BE2C (cell line): ENCODE measurements at regions not wholly inside any gene's neighbourhood (a gene's known extent, or its start where the extent isn't known, plus 50 kb on each side); places are given as distances from the start of the nearest gene placed in this dataset.

ENCODE experiments used
- DNase-seq: peaks from one replicate; pipeline ENCODE4 v3.0.0-alpha.2; 2020
- H3K27me3 ChIP-seq: fragments of 250-450 bp; sonication (Bioruptor Pico); 2 replicates; pipeline ENCODE4 v1.5.1; 2020; ENCODE audit warnings: mild to moderate bottlenecking
- H3K36me3 ChIP-seq: fragments of 250-450 bp; sonication (Bioruptor Pico); 2 replicates; pipeline ENCODE4 v1.5.1; 2020; ENCODE audit warnings: mild to moderate bottlenecking
- H3K4me1 ChIP-seq: fragments of 250-450 bp; sonication (Bioruptor Pico); 2 replicates; pipeline ENCODE4 v1.5.1; 2020
- H3K4me3 ChIP-seq: 2 replicates; pipeline ENCODE4 v1.5.1; 2011; ENCODE audit warnings: low read depth, low read length
- H3K9me3 ChIP-seq: fragments of 250-450 bp; sonication (Bioruptor Pico); 2 replicates; pipeline ENCODE4 v1.5.1; 2020
- TF ChIP-seq, protein P1 (sequence below): IDR thresholded peaks from 2 replicates; pipeline ENCODE4 v1.5.1; 2012; ENCODE audit warnings: mild to moderate bottlenecking, low read depth, low read length

DNA sequence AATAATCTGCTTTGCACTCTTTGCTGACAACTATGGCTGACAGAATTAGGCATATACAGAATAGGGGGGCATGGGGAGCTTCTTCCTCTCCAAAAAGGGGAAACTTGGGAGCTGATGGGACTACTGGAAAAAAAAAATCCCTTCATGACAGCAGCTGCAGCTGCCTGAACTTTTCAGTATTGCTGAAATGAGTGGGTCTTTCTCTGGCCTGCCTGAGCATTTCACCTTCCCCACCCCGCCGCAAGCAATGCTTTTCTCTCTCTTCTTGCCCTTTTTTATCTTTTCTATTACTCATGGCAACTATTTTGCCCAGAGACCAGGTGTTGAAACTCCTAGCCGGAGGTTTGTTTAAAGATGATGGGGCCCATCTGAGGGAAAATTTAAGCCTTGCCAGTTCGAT, 244.9 kb downstream of the SEMA3D start:
- Histone ChIP-seq H3K27me3 (no peaks in the 10 kb centered on the region), H3K36me3 (no peaks in the 10 kb centered on the region), H3K4me3 (no peak overlapping the region), H3K4me1 (peaks cover 9% of the 10 kb centered on the region; the same call in 1 of the 2 replicates), H3K9me3 (no peaks in the 10 kb centered on the region)
- DNase-seq, result no peak
- TF ChIP-seq, protein P1, sequence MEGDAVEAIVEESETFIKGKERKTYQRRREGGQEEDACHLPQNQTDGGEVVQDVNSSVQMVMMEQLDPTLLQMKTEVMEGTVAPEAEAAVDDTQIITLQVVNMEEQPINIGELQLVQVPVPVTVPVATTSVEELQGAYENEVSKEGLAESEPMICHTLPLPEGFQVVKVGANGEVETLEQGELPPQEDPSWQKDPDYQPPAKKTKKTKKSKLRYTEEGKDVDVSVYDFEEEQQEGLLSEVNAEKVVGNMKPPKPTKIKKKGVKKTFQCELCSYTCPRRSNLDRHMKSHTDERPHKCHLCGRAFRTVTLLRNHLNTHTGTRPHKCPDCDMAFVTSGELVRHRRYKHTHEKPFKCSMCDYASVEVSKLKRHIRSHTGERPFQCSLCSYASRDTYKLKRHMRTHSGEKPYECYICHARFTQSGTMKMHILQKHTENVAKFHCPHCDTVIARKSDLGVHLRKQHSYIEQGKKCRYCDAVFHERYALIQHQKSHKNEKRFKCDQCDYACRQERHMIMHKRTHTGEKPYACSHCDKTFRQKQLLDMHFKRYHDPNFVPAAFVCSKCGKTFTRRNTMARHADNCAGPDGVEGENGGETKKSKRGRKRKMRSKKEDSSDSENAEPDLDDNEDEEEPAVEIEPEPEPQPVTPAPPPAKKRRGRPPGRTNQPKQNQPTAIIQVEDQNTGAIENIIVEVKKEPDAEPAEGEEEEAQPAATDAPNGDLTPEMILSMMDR, result no peak

GRCh38 chr7:84941291-84941690, 245.6 kb downstream of the SEMA3D start:
- H3K9me3 ChIP-seq, result no peaks in the 10 kb centered on the region
- TF ChIP-seq, protein P1, result no peak

GRCh38 chr7:84939888-84940287, 247.0 kb downstream of the SEMA3D start:
- H3K9me3 ChIP-seq, result no peaks in the 10 kb centered on the region
- no peaks in the 10 kb centered on the region for H3K36me3 ChIP-seq
- no peak overlapping the region for H3K4me3 ChIP-seq
- H3K4me1 ChIP-seq, result peaks cover 9% of the 10 kb centered on the region; the same call in 1 of the 2 replicates
- no peak for DNase-seq
- no peaks in the 10 kb centered on the region for H3K27me3 ChIP-seq
- TF ChIP-seq, protein P1, result no peak

More at GRCh38 chr7:84941291-84941690, 245.6 kb downstream of the SEMA3D start:
- no peak overlapping the region for H3K4me3 ChIP-seq
- DNase-seq, result no peak
- H3K36me3 ChIP-seq, result no peaks in the 10 kb centered on the region
- peaks cover 9% of the 10 kb centered on the region; the same call in 1 of the 2 replicates for H3K4me1 ChIP-seq
- no peaks in the 10 kb centered on the region for H3K27me3 ChIP-seq

DNA sequence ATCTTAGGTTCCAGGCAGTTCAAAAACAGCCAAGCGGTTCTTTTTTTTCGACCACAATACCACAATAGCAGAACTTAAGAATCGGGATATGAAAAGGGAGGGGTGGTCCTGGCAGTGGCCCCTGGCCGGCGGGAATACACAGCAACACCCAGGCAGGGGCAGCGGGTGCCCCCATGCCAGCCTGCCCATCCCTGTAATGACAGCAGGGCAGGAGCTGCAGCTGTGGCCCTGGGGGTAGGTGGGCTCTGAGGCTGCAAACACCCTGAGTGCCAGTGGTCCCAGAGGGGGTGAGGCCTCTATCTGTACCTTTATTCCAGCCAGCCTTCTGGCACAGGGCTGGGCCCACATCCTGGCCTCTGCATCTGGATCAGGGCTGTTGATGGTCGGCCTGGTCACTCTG, 247.4 kb downstream of the SEMA3D start:
- no peak overlapping the region for H3K4me3 ChIP-seq
- no peak for DNase-seq
- peaks cover 9% of the 10 kb centered on the region; the same call in 1 of the 2 replicates for H3K4me1 ChIP-seq
- TF ChIP-seq, protein P1, result no peak
- no peaks in the 10 kb centered on the region for H3K36me3 ChIP-seq
- H3K9me3 ChIP-seq, result no peaks in the 10 kb centered on the region
- no peaks in the 10 kb centered on the region for H3K27me3 ChIP-seq

DNA sequence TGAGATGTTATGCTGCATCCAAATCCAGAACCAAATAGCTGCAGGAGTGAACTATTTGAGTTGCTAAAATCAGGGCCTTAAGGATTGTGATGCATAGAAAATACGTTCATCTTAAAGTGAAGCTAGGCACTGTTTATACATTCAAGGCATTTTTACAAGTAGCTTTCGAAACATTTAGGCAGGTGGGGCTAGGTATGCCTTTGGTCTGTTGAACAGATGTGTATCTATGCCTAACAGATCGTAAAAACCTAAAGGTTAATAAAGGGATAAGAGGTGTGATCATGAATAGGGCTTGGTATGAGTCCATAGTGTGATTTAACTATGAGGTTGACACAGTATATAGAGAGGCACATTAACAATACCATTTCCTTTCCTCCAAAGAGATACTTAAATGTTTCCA, 262.5 kb downstream of the SEMA3D start:
- Histone ChIP-seq H3K9me3 (no peaks in the 10 kb centered on the region), H3K4me1 (no peaks in the 10 kb centered on the region), H3K36me3 (no peaks in the 10 kb centered on the region), H3K4me3 (no peak overlapping the region), H3K27me3 (no peaks in the 10 kb centered on the region)
- no peak for DNase-seq
- TF ChIP-seq, protein P1, result no peak

GRCh38 chr7:84923348-84923747, 263.5 kb downstream of the SEMA3D start:
- no peak overlapping the region for H3K4me3 ChIP-seq
- no peaks in the 10 kb centered on the region for H3K9me3 ChIP-seq
- no peaks in the 10 kb centered on the region for H3K27me3 ChIP-seq
- TF ChIP-seq, protein P1, result no peak
- no peaks in the 10 kb centered on the region for H3K4me1 ChIP-seq
- H3K36me3 ChIP-seq, result no peaks in the 10 kb centered on the region
- no peak for DNase-seq
